ENCODE measurements at regions not wholly inside any gene's neighbourhood (a gene's known extent, or its start where the extent isn't known, plus 50 kb on each side); places are given as distances from the start of the nearest gene placed in this dataset.
A peak's percentile ranks its signal among the peaks of the same experiment; 100 is the strongest.

DNA sequence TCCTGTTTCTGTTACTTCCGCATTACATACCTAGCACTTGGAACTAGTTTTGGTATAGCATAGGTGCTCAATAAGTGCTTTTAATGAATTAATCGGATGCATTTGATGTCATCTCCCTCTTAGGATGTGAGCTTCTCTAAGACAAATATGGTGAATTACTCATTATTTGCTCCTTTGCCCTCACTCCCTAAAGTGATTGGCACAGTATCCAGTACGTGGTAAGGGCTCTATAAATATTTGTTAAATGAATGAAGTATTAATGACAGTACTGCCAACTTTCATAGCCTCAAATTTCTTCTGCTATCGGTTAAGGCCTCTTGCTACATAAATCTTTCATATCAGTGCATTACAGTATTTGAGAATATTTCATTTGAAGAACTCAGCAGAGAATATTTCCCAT, 75.9 kb upstream of the ARID5B start:
- no peak overlapping the region for H3K4me3 ChIP-seq (ENCODE audit: low read depth, low read length)
- DNase-seq (ENCODE audit: low read depth): no peak
- TF ChIP-seq CTCF (IDR thresholded peaks at IDR 0.05; ENCODE audit: insufficient read depth, low read length): no peak

- no peak for TF ChIP-seq CTCF (IDR thresholded peaks at IDR 0.05; ENCODE audit: insufficient read depth, low read length)
- DNase-seq (ENCODE audit: low read depth): no peak
- no peak overlapping the region for H3K4me3 ChIP-seq (ENCODE audit: low read depth, low read length)
Observed at GRCh38 chr10:61828034-61828433, 73.5 kb upstream of the ARID5B start.

DNA sequence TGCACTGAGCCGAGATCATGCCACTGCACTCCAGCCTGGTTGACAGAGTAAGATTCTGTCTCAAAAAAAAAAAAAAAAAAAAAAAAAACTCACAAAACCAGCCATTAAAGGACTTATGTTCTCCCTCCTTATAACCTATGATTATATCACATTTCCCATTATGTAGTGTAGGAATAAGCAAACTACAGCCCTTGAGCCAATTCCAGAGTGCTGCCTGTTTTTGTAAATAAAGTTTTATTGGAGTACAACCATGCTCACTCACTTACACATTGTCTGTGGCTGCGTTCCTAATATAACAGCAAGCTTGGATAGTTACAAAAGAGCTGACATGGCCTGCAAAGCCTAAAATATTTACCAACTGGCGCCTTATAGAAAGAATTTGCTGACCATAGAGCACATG, 72.7 kb upstream of the ARID5B start:
- H3K4me3 ChIP-seq (ENCODE audit: low read depth, low read length): no peak overlapping the region
- TF ChIP-seq CTCF (IDR thresholded peaks at IDR 0.05; ENCODE audit: insufficient read depth, low read length): no peak
- DNase-seq (ENCODE audit: low read depth): no peak

GRCh38 chr10:61830072-61830845, 71.2 kb upstream of the ARID5B start:
- TF ChIP-seq CTCF (IDR thresholded peaks at IDR 0.05; ENCODE audit: insufficient read depth, low read length): no peak
- DNase-seq (ENCODE audit: low read depth): peak; percentile 44

GRCh38 chr10:61830846-61831273, 70.6 kb upstream of the ARID5B start:
- TF ChIP-seq CTCF (IDR thresholded peaks at IDR 0.05; ENCODE audit: insufficient read depth, low read length): no peak
- no peak for DNase-seq (ENCODE audit: low read depth)

More at GRCh38 chr10:61830072-61830845, 71.2 kb upstream of the ARID5B start:
- H3K4me3 ChIP-seq (ENCODE audit: low read depth, low read length): no peak overlapping the region

DNA sequence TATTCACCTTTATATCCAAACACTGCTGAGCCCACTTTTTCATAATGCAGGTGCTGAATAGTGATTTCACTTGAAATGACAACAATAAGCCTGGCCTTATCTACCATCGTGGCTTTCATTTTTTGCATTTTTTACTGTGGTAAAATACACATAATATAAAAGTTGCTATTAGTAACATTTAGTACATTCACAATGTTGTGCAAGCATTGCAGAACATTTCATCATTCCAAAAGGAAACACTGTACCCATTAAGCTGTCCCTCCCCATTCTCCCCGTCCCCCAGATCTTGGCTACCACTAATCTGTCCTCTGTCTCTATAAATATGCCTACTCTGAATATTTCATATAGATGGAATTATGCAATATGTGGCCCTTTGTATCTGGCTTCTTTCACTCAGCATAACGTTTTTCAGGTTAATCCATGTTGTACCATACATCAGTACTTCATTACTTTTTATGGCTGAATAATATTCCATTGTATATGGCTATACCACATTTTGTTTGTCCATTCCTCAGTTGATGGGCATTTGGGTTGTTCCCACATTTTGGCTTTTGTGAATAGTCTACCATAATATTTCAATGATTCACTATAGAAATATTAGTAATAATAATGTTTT, 68.5 kb upstream of the ARID5B start:
- no peak for TF ChIP-seq CTCF (IDR thresholded peaks at IDR 0.05; ENCODE audit: insufficient read depth, low read length)
- peak; percentile 82 for DNase-seq (ENCODE audit: low read depth)

More at GRCh38 chr10:61830846-61831273, 70.6 kb upstream of the ARID5B start:
- no peak overlapping the region for H3K4me3 ChIP-seq (ENCODE audit: low read depth, low read length)

More for the DNA sequence above, 68.5 kb upstream of the ARID5B start:
- no peak overlapping the region for H3K4me3 ChIP-seq (ENCODE audit: low read depth, low read length)

Measured in fibroblast of the aortic adventitia (primary cell).